ENCODE measurements at regions not wholly inside any gene's neighbourhood (a gene's known extent, or its start where the extent isn't known, plus 50 kb on each side); places are given as distances from the start of the nearest gene placed in this dataset.

GRCh38 chr2:14712111-14712510, 79.6 kb downstream of the LRATD1 start:
- no peak overlapping the region for H3K4me3 ChIP-seq
- intact Hi-C loops (cut with DNase I): no loop called here
- H3K4me1 ChIP-seq: no peaks in the 10 kb centered on the region
- H3K27me3 ChIP-seq (ENCODE audit: low read depth): no peaks in the 10 kb centered on the region
- ATAC-seq (no peak), DNase-seq (no peak)
- H3K9me3 ChIP-seq: no peaks in the 10 kb centered on the region
- TF ChIP-seq, protein P1, sequence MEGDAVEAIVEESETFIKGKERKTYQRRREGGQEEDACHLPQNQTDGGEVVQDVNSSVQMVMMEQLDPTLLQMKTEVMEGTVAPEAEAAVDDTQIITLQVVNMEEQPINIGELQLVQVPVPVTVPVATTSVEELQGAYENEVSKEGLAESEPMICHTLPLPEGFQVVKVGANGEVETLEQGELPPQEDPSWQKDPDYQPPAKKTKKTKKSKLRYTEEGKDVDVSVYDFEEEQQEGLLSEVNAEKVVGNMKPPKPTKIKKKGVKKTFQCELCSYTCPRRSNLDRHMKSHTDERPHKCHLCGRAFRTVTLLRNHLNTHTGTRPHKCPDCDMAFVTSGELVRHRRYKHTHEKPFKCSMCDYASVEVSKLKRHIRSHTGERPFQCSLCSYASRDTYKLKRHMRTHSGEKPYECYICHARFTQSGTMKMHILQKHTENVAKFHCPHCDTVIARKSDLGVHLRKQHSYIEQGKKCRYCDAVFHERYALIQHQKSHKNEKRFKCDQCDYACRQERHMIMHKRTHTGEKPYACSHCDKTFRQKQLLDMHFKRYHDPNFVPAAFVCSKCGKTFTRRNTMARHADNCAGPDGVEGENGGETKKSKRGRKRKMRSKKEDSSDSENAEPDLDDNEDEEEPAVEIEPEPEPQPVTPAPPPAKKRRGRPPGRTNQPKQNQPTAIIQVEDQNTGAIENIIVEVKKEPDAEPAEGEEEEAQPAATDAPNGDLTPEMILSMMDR (IDR thresholded peaks at IDR 0.05): no peak
- no peak overlapping the region for H3K27ac ChIP-seq
- no peaks in the 10 kb centered on the region for H3K36me3 ChIP-seq

DNA sequence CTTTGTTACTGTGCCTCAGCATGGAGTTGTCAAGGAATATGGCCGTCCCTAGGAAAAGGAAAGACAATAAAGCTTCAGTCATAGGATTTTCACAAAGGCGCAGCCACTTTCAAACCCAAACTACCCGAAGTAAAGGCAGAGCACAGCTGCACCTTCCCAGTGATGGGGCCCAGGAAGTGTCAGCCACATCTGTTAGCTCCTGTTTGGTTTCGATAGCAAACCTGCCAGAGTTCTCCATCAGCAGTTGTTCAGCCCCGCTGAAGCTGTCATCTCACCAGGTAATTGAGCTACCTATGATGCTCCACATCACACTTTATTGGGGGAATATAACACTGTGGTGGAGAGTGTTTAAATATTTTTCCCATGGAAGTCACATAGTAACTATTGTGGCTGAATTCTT, 80.7 kb downstream of the LRATD1 start:
- Histone ChIP-seq H3K36me3 (no peaks in the 10 kb centered on the region), H3K27ac (no peak overlapping the region), H3K4me1 (no peaks in the 10 kb centered on the region), H3K27me3 (ENCODE audit: low read depth) (no peaks in the 10 kb centered on the region), H3K4me3 (no peak overlapping the region), H3K9me3 (no peaks in the 10 kb centered on the region)
- DNase-seq (no peak), ATAC-seq (no peak)
- intact Hi-C loops (cut with DNase I): no loop called here
- TF ChIP-seq, protein P1 (IDR thresholded peaks at IDR 0.05): no peak

- H3K4me1 ChIP-seq: no peaks in the 10 kb centered on the region
- ATAC-seq (no peak), DNase-seq (no peak)
- no peaks in the 10 kb centered on the region for H3K36me3 ChIP-seq
- no peak overlapping the region for H3K4me3 ChIP-seq
- TF ChIP-seq, protein P1 (IDR thresholded peaks at IDR 0.05): no peak
- intact Hi-C loops (cut with DNase I): no loop called here
- no peaks in the 10 kb centered on the region for H3K9me3 ChIP-seq
- no peaks in the 10 kb centered on the region for H3K27me3 ChIP-seq (ENCODE audit: low read depth)
- H3K27ac ChIP-seq: no peak overlapping the region
Observed at GRCh38 chr2:14715600-14715999, 83.1 kb downstream of the LRATD1 start.

GRCh38 chr2:14716319-14716718, 83.8 kb downstream of the LRATD1 start:
- Histone ChIP-seq H3K4me1 (no peaks in the 10 kb centered on the region), H3K4me3 (no peak overlapping the region), H3K36me3 (no peaks in the 10 kb centered on the region), H3K27me3 (ENCODE audit: low read depth) (no peaks in the 10 kb centered on the region), H3K27ac (no peak overlapping the region), H3K9me3 (no peaks in the 10 kb centered on the region)
- DNase-seq (no peak), ATAC-seq (no peak)
- intact Hi-C loops (cut with DNase I): no loop called here
- TF ChIP-seq, protein P1 (IDR thresholded peaks at IDR 0.05): no peak

DNA sequence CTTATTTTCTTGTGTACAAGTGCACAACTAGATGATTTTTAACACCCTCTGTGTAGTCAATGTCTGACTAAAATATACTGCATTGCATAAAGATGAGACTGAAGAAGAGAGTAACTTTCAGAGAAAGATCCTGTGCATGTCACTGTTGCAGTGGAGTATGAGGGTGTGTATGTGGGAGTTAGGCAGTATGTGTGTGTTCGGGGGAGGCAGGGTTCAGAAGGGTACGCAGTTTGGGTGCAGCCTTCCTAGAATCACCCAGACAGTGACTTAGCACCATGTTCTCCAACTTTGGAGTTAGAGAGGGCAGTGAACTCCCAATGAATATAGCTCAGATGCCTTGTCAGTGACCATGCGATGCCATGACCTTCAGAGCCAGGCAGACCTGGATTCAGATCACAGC, 84.6 kb downstream of the LRATD1 start:
- intact Hi-C loops (cut with DNase I): no loop called here
- ATAC-seq (no peak), DNase-seq (no peak)
- Histone ChIP-seq H3K27ac (no peak overlapping the region), H3K9me3 (no peaks in the 10 kb centered on the region), H3K36me3 (no peaks in the 10 kb centered on the region), H3K27me3 (ENCODE audit: low read depth) (no peaks in the 10 kb centered on the region), H3K4me3 (no peak overlapping the region), H3K4me1 (no peaks in the 10 kb centered on the region)
- TF ChIP-seq, protein P1 (IDR thresholded peaks at IDR 0.05): no peak

- H3K27me3 ChIP-seq (ENCODE audit: low read depth): no peaks in the 10 kb centered on the region
- no peaks in the 10 kb centered on the region for H3K36me3 ChIP-seq
- no peak for ATAC-seq
- DNase-seq: no peak
- intact Hi-C loops (cut with DNase I): no loop called here
- H3K9me3 ChIP-seq: no peaks in the 10 kb centered on the region
- H3K4me3 ChIP-seq: no peak overlapping the region
- TF ChIP-seq, protein P1 (IDR thresholded peaks at IDR 0.05): no peak
- no peaks in the 10 kb centered on the region for H3K4me1 ChIP-seq
- no peak overlapping the region for H3K27ac ChIP-seq
Observed at GRCh38 chr2:14720319-14720718, 87.8 kb downstream of the LRATD1 start.

Data from lower lobe of right lung (tissue), 2 donors.